K562 (cell line): ENCODE measurements at regions not wholly inside any gene's neighbourhood (a gene's known extent, or its start where the extent isn't known, plus 50 kb on each side); places are given as distances from the start of the nearest gene placed in this dataset.

Source experiments
- BDP1 ChIP-seq: IDR thresholded peaks from 3 replicates; pipeline ENCODE4 v1.6.1; 2011; ENCODE audit not compliant: insufficient read length, insufficient read depth
- DACH1 ChIP-seq: fragments of 450-650 bp; IDR thresholded peaks from 2 replicates; pipeline ENCODE4 v1.6.1; 2018; ENCODE audit not compliant: partially characterized antibody
- ETS1 ChIP-seq: conservative IDR thresholded peaks from 2 replicates; pipeline ENCODE4 v1.6.1; 2011; ENCODE audit warnings: low read depth, mild to moderate bottlenecking, low read length; ENCODE audit not compliant: control insufficient read depth
- FOXK2 ChIP-seq, 2 experiments: fragments of 450-650 bp; IDR thresholded peaks in 1 of 2; conservative IDR thresholded peaks in 1 of 2; 2 replicates each; pipeline ENCODE4 v1.6.1; 2016; ENCODE audit warnings: low read depth in 2 of 2, mild to moderate bottlenecking in 1 of 2
- L3MBTL2 ChIP-seq: fragments of 450-650 bp; IDR thresholded peaks from 2 replicates; pipeline ENCODE4 v1.6.1; 2016; ENCODE audit warnings: mild to moderate bottlenecking, moderate library complexity
- MAFK ChIP-seq: IDR thresholded peaks from 2 replicates; pipeline ENCODE4 v1.6.1; 2011; ENCODE audit warnings: low read length, improper control_type of control experiment
- MCM3 ChIP-seq: fragments of 450-650 bp; IDR thresholded peaks from 2 replicates; pipeline ENCODE4 v1.6.1; 2016
- NFE2 ChIP-seq: IDR thresholded peaks from 2 replicates; pipeline ENCODE4 v1.6.1; 2014; ENCODE audit warnings: antibody characterized with exemption, low read depth
- NFRKB ChIP-seq: fragments of 450-650 bp; IDR thresholded peaks from 2 replicates; pipeline ENCODE4 v1.6.1; 2016; ENCODE audit warnings: low read depth
- RERE ChIP-seq: sonication (generic); formaldehyde crosslinking; IDR thresholded peaks from 2 replicates; pipeline ENCODE4 v1.8.0; 2023; ENCODE audit warnings: missing genetic modification reagents, mild to moderate bottlenecking, borderline replicate concordance
- SMAD4 ChIP-seq: fragments of 250-450 bp; sonication (Bioruptor Pico); conservative IDR thresholded peaks from 2 replicates; pipeline ENCODE4 v1.8.0; 2021; ENCODE audit warnings: inconsistent platforms, mild to moderate bottlenecking, moderate library complexity
- SMARCC2 ChIP-seq: fragments of 450-650 bp; IDR thresholded peaks from 2 replicates; pipeline ENCODE4 v1.6.1; 2017; ENCODE audit warnings: antibody characterized with exemption, moderate library complexity, mild to moderate bottlenecking, low read depth
- TEAD2 ChIP-seq: fragments of 450-650 bp; IDR thresholded peaks from 2 replicates; pipeline ENCODE4 v1.6.1; 2016; ENCODE audit warnings: missing genetic modification characterization, control low read depth, missing compliant biosample characterization
- ZFP1 ChIP-seq: fragments of 450-650 bp; formaldehyde crosslinking; IDR thresholded peaks from 2 replicates; pipeline ENCODE4 v1.4.0; 2020; ENCODE audit warnings: mild to moderate bottlenecking, mixed read lengths
- ZNF274 ChIP-seq: IDR thresholded peaks from 2 replicates; pipeline ENCODE4 v1.6.1; 2011; ENCODE audit warnings: low read depth, mild to moderate bottlenecking, low read length, moderate library complexity, borderline replicate concordance
- ZNF311 ChIP-seq: fragments of 250-450 bp; sonication (Bioruptor Pico); IDR thresholded peaks from 2 replicates; pipeline ENCODE4 v1.4.0; 2020; ENCODE audit warnings: mild to moderate bottlenecking, moderate library complexity
- ZNF354B ChIP-seq: fragments of 250-450 bp; sonication (Bioruptor Pico); IDR thresholded peaks from 2 replicates; pipeline ENCODE4 v1.4.0; 2020
- ZNF79 ChIP-seq: fragments of 250-450 bp; sonication (Bioruptor Pico); IDR thresholded peaks from 2 replicates; pipeline ENCODE4 v1.4.0; 2020; ENCODE audit warnings: low read depth, mild to moderate bottlenecking, moderate library complexity
- TF ChIP-seq, protein P1 (sequence below): fragments of 250-450 bp; sonication (Bioruptor Pico); IDR thresholded peaks from 2 replicates; pipeline ENCODE4 v1.5.0; 2021; ENCODE audit warnings: mild to moderate bottlenecking, borderline replicate concordance
- TF ChIP-seq, protein P2 (sequence below), 2 experiments: fragments of 450-650 bp; IDR thresholded peaks; 2 replicates each; pipeline ENCODE4 v1.6.1; 2016

GRCh38 chr7:136324073-136324704, 347.0 kb upstream of the MTPN start (continued):
- TF ChIP-seq DACH1 (no peak), BDP1 (no peak), SMAD4 (CRISPR knock-in tag) (peak; percentile 47; the same call in 1 of the 2 replicates), L3MBTL2 (no peak), ZFP1 (CRISPR knock-in tag) (no peak), ZNF354B (CRISPR knock-in tag) (no peak), NFRKB (peak; percentile 51; the same call in 1 of the 2 replicates), FOXK2 (conservative IDR thresholded peaks at IDR 0.05 in 1 of 2, IDR thresholded peaks at IDR 0.05 in 1 of 2; ENCODE audit: low read depth in 2 of 2) (no peak), ZNF311 (no peak), ETS1 (no peak), NFE2 (peak; percentile 91), MAFK (peak; percentile 97), RERE (CRISPR knock-in tag) (no peak), TEAD2 (no peak), SMARCC2 (no peak), ZNF79 (no peak), MCM3 (no peak), ZNF274 (no peak)
- TF ChIP-seq, protein P1, sequence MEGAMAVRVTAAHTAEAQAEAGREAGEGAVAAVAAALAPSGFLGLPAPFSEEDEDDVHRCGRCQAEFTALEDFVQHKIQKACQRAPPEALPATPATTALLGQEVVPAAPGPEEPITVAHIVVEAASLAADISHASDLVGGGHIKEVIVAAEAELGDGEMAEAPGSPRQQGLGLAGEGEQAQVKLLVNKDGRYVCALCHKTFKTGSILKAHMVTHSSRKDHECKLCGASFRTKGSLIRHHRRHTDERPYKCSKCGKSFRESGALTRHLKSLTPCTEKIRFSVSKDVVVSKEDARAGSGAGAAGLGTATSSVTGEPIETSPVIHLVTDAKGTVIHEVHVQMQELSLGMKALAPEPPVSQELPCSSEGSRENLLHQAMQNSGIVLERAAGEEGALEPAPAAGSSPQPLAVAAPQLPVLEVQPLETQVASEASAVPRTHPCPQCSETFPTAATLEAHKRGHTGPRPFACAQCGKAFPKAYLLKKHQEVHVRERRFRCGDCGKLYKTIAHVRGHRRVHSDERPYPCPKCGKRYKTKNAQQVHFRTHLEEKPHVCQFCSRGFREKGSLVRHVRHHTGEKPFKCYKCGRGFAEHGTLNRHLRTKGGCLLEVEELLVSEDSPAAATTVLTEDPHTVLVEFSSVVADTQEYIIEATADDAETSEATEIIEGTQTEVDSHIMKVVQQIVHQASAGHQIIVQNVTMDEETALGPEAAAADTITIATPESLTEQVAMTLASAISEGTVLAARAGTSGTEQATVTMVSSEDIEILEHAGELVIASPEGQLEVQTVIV (CRISPR knock-in tag): no peak
- TF ChIP-seq, protein P2, sequence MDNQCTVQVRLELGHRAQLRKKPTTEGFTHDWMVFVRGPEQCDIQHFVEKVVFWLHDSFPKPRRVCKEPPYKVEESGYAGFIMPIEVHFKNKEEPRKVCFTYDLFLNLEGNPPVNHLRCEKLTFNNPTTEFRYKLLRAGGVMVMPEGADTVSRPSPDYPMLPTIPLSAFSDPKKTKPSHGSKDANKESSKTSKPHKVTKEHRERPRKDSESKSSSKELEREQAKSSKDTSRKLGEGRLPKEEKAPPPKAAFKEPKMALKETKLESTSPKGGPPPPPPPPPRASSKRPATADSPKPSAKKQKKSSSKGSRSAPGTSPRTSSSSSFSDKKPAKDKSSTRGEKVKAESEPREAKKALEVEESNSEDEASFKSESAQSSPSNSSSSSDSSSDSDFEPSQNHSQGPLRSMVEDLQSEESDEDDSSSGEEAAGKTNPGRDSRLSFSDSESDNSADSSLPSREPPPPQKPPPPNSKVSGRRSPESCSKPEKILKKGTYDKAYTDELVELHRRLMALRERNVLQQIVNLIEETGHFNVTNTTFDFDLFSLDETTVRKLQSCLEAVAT (IDR thresholded peaks at IDR 0.05): no peak
